ENCODE measurements at regions not wholly inside any gene's neighbourhood (a gene's known extent, or its start where the extent isn't known, plus 50 kb on each side); places are given as distances from the start of the nearest gene placed in this dataset.
A peak's percentile ranks its signal among the peaks of the same experiment; 100 is the strongest.

DNA sequence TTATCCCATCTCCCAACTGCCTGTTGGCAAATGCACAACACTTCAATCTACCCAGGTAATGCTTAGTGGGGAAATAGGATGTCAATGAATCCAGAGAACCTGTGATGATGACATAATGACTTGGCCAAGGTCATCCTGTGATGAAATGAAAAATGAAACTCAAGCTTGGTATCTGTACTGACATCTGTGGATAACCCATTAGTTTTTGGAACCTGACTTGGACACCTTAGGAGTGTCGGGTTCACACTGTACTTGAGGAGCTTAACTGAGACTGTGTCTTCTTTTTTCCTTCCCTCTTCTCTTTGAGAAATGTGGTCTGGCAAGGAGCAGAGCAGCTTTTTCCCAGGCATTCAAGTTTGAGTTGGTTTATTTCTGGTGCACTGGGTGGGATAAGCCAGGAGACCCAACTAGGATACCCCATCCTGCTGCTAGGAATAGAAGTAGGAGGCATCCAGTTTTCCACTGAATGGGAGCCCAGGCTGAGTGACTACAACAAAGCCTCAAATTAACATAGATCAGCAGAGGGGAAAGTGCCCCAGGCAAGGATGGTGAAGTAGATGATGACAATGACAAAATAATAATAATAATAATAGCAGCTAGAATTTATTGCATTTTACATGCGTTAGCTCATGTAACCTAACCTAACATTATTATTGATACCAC is 72.1 kb downstream of the ADRB2 start:
- Histone ChIP-seq H2BK12ac (ENCODE audit: low read length) (no peak overlapping the region), H3K4me3 (ENCODE audit: low read depth, low read length) (no peak overlapping the region), H2AK5ac (ENCODE audit: low read length) (no peak overlapping the region), H3K36me3 (ENCODE audit: control insufficient read depth in 1 of 2, insufficient read depth in 2 of 2, low read length in 2 of 2) (no peaks in the 10 kb centered on the region), H2BK120ac (ENCODE audit: insufficient read depth, low read length, poor library complexity) (no peak overlapping the region), H3K4me1 (ENCODE audit: control insufficient read depth in 1 of 2, insufficient read depth in 2 of 2, low read length in 2 of 2) (no peaks in the 10 kb centered on the region), H3K18ac (ENCODE audit: low read length) (no peak overlapping the region), H4K91ac (ENCODE audit: low read depth, low read length) (no peak overlapping the region), H2BK5ac (ENCODE audit: low read depth, low read length, poor library complexity) (no peak overlapping the region), H3K79me1 (ENCODE audit: low read length) (no peaks in the 10 kb centered on the region), H4K8ac (ENCODE audit: low read depth, low read length) (no peak overlapping the region), H3K4me2 (ENCODE audit: low read length) (no peak overlapping the region), H3K9ac (ENCODE audit: low read length) (no peak overlapping the region), H3K4ac (ENCODE audit: low read depth, low read length) (no peak overlapping the region), H3K79me2 (ENCODE audit: control insufficient read depth, insufficient read depth, low read length, poor library complexity) (no peaks in the 10 kb centered on the region), H3K27me3 (ENCODE audit: insufficient read depth, low read length) (no peaks in the 10 kb centered on the region), H4K12ac (ENCODE audit: low read depth, low read length) (no peak overlapping the region), H3K23ac (ENCODE audit: low read length) (no peak overlapping the region), H3K9me3 (ENCODE audit: insufficient read depth, low read depth, low read length) (no peaks in the 10 kb centered on the region), H3K14ac (ENCODE audit: low read length) (no peak overlapping the region), H2AFZ (ENCODE audit: insufficient read depth, low read length, poor library complexity) (no peak overlapping the region), H3K27ac (ENCODE audit: low read depth, low read length) (no peak overlapping the region)
- no CpG with 5 or more reads among the region's 2 CpGs for WGBS (ENCODE audit: extremely low coverage, insufficient coverage, insufficient read length)
- DNase-seq: no peak

DNA sequence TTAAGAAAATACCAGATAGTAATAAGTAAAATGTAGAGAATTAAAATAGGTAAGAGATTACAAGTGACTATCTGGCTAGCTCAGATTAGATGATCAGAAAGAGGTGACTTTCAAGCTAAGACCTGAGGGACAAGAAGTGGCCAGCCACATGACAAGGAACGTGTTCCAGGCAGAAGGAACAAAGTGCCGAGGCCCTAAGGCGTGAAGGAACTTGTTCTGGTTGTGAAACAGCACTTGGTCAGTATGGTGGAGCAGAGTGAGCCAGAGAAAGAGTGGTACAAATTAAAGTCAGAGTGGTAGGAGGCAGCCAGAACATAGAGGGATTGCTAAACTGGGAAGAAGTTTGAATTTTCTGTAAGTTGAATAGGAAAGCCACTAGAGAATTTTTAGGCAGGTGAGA is 73.6 kb downstream of the ADRB2 start:
- no peak overlapping the region for H3K4me3 ChIP-seq (ENCODE audit: low read depth, low read length)

GRCh38 chr5:148902478-148902877 is 76.1 kb downstream of the ADRB2 start:
- no peak overlapping the region for H3K27ac ChIP-seq (ENCODE audit: low read depth, low read length)
- no peak overlapping the region for H2BK12ac ChIP-seq (ENCODE audit: low read length)
- no peak overlapping the region for H3K18ac ChIP-seq (ENCODE audit: low read length)
- H3K9me3 ChIP-seq (ENCODE audit: insufficient read depth, low read depth, low read length): no peaks in the 10 kb centered on the region
- WGBS (ENCODE audit: extremely low coverage, insufficient coverage, insufficient read length): no CpG with 5 or more reads among the region's 2 CpGs
- no peak overlapping the region for H2BK120ac ChIP-seq (ENCODE audit: insufficient read depth, low read length, poor library complexity)
- no peak overlapping the region for H4K91ac ChIP-seq (ENCODE audit: low read depth, low read length)
- no peak overlapping the region for H2BK5ac ChIP-seq (ENCODE audit: low read depth, low read length, poor library complexity)
- no peaks in the 10 kb centered on the region for H3K79me1 ChIP-seq (ENCODE audit: low read length)
- H3K9ac ChIP-seq (ENCODE audit: low read length): no peak overlapping the region
- H3K27me3 ChIP-seq (ENCODE audit: insufficient read depth, low read length): no peaks in the 10 kb centered on the region
- H2AFZ ChIP-seq (ENCODE audit: insufficient read depth, low read length, poor library complexity): no peak overlapping the region
- H3K4ac ChIP-seq (ENCODE audit: low read depth, low read length): no peak overlapping the region
- H3K4me3 ChIP-seq (ENCODE audit: low read depth, low read length): no peak overlapping the region
- no peak overlapping the region for H2AK5ac ChIP-seq (ENCODE audit: low read length)
- no peak overlapping the region for H4K12ac ChIP-seq (ENCODE audit: low read depth, low read length)
- H4K8ac ChIP-seq (ENCODE audit: low read depth, low read length): no peak overlapping the region
- no peak for DNase-seq
- no peaks in the 10 kb centered on the region for H3K36me3 ChIP-seq (ENCODE audit: control insufficient read depth in 1 of 2, insufficient read depth in 2 of 2, low read length in 2 of 2)
- H3K4me1 ChIP-seq (ENCODE audit: control insufficient read depth in 1 of 2, insufficient read depth in 2 of 2, low read length in 2 of 2): no peaks in the 10 kb centered on the region
- H3K23ac ChIP-seq (ENCODE audit: low read length): no peak overlapping the region
- no peak overlapping the region for H3K4me2 ChIP-seq (ENCODE audit: low read length)
- H3K79me2 ChIP-seq (ENCODE audit: control insufficient read depth, insufficient read depth, low read length, poor library complexity): no peaks in the 10 kb centered on the region
- no peak overlapping the region for H3K14ac ChIP-seq (ENCODE audit: low read length)

More for the DNA sequence above, 73.6 kb downstream of the ADRB2 start:
- Histone ChIP-seq H3K14ac (ENCODE audit: low read length) (no peak overlapping the region), H3K27ac (ENCODE audit: low read depth, low read length) (no peak overlapping the region), H3K9ac (ENCODE audit: low read length) (no peak overlapping the region), H2BK12ac (ENCODE audit: low read length) (no peak overlapping the region), H4K8ac (ENCODE audit: low read depth, low read length) (no peak overlapping the region), H3K9me3 (ENCODE audit: insufficient read depth, low read depth, low read length) (no peaks in the 10 kb centered on the region), H3K18ac (ENCODE audit: low read length) (no peak overlapping the region), H3K4me2 (ENCODE audit: low read length) (no peak overlapping the region), H3K79me2 (ENCODE audit: control insufficient read depth, insufficient read depth, low read length, poor library complexity) (no peaks in the 10 kb centered on the region), H2BK5ac (ENCODE audit: low read depth, low read length, poor library complexity) (no peak overlapping the region), H3K27me3 (ENCODE audit: insufficient read depth, low read length) (no peaks in the 10 kb centered on the region), H3K79me1 (ENCODE audit: low read length) (no peaks in the 10 kb centered on the region), H3K23ac (ENCODE audit: low read length) (no peak overlapping the region), H3K4me1 (ENCODE audit: control insufficient read depth in 1 of 2, insufficient read depth in 2 of 2, low read length in 2 of 2) (no peaks in the 10 kb centered on the region), H4K12ac (ENCODE audit: low read depth, low read length) (no peak overlapping the region), H2BK120ac (ENCODE audit: insufficient read depth, low read length, poor library complexity) (no peak overlapping the region), H2AK5ac (ENCODE audit: low read length) (no peak overlapping the region), H2AFZ (ENCODE audit: insufficient read depth, low read length, poor library complexity) (no peak overlapping the region), H3K36me3 (ENCODE audit: control insufficient read depth in 1 of 2, insufficient read depth in 2 of 2, low read length in 2 of 2) (no peaks in the 10 kb centered on the region), H3K4ac (ENCODE audit: low read depth, low read length) (no peak overlapping the region), H4K91ac (ENCODE audit: low read depth, low read length) (no peak overlapping the region)
- DNase-seq: peak; percentile 27 to 55
- WGBS (ENCODE audit: extremely low coverage, insufficient coverage, insufficient read length): no CpG with 5 or more reads among the region's 3 CpGs

DNA sequence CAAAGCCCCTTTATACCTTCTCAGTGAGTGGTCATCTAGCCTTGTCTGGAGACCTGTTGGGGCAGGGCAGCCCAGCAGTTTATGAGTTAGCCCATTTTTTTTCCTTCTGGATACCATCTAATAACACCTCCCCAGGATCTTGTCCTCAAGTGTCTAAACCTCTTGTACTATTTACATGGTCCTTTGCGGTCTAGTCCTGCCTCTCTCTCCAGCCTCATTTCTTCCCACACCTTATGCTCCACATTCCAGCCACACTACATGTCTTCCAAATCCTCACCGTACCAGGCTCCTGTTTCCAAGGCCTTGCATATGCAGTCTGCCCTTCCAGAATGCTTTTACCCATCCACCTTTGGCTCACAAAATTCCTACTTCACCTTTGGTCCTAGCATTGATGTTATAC is 77.2 kb downstream of the ADRB2 start:
- Histone ChIP-seq H3K9ac (ENCODE audit: low read length) (no peak overlapping the region), H3K27me3 (ENCODE audit: insufficient read depth, low read length) (no peaks in the 10 kb centered on the region), H3K14ac (ENCODE audit: low read length) (no peak overlapping the region), H3K4me2 (ENCODE audit: low read length) (no peak overlapping the region), H3K23ac (ENCODE audit: low read length) (no peak overlapping the region), H3K18ac (ENCODE audit: low read length) (no peak overlapping the region), H2BK5ac (ENCODE audit: low read depth, low read length, poor library complexity) (no peak overlapping the region), H3K27ac (ENCODE audit: low read depth, low read length) (no peak overlapping the region), H3K9me3 (ENCODE audit: insufficient read depth, low read depth, low read length) (no peaks in the 10 kb centered on the region), H4K91ac (ENCODE audit: low read depth, low read length) (no peak overlapping the region), H4K12ac (ENCODE audit: low read depth, low read length) (no peak overlapping the region), H3K4me1 (ENCODE audit: control insufficient read depth in 1 of 2, insufficient read depth in 2 of 2, low read length in 2 of 2) (no peaks in the 10 kb centered on the region), H4K8ac (ENCODE audit: low read depth, low read length) (no peak overlapping the region), H3K79me2 (ENCODE audit: control insufficient read depth, insufficient read depth, low read length, poor library complexity) (no peaks in the 10 kb centered on the region), H3K36me3 (ENCODE audit: control insufficient read depth in 1 of 2, insufficient read depth in 2 of 2, low read length in 2 of 2) (no peaks in the 10 kb centered on the region), H3K4ac (ENCODE audit: low read depth, low read length) (no peak overlapping the region), H2AFZ (ENCODE audit: insufficient read depth, low read length, poor library complexity) (no peak overlapping the region), H3K4me3 (ENCODE audit: low read depth, low read length) (no peak overlapping the region), H2BK120ac (ENCODE audit: insufficient read depth, low read length, poor library complexity) (no peak overlapping the region), H3K79me1 (ENCODE audit: low read length) (no peaks in the 10 kb centered on the region), H2AK5ac (ENCODE audit: low read length) (no peak overlapping the region), H2BK12ac (ENCODE audit: low read length) (no peak overlapping the region)
- WGBS (ENCODE audit: extremely low coverage, insufficient coverage, insufficient read length): no CpG with 5 or more reads among the region's 2 CpGs
- DNase-seq: no peak
